Left ventricle myocardium inferior (tissue), 1 donor: ENCODE measurements at regions not wholly inside any gene's neighbourhood (a gene's known extent, or its start where the extent isn't known, plus 50 kb on each side); places are given as distances from the start of the nearest gene placed in this dataset.

Source experiments
- DNase-seq: peaks from one replicate; pipeline ENCODE4 v3.0.0-alpha.2; 2020
- H3K27ac ChIP-seq: fragments of 200-600 bp; replicated peaks from 2 replicates; pipeline ENCODE4 v1.8.0; 2021
- H3K27me3 ChIP-seq: fragments of 200-600 bp; 2 replicates; pipeline ENCODE4 v1.8.0; 2021; ENCODE audit warnings: low read depth
- H3K36me3 ChIP-seq: fragments of 200-600 bp; 2 replicates; pipeline ENCODE4 v1.8.0; 2021
- H3K4me1 ChIP-seq: fragments of 200-600 bp; 2 replicates; pipeline ENCODE4 v1.8.0; 2021
- H3K4me3 ChIP-seq: fragments of 200-600 bp; 2 replicates; pipeline ENCODE4 v1.8.0; 2021; ENCODE audit warnings: mild to moderate bottlenecking, moderate library complexity
- H3K9me3 ChIP-seq: fragments of 200-600 bp; replicated peaks from 2 replicates; pipeline ENCODE4 v1.8.0; 2021
- intact Hi-C: fragments of 100-400 bp; cut with micrococcal nuclease; formaldehyde crosslinking; loops from one replicate; pipeline ENCODE4 v1.11.0; 2022
- TF ChIP-seq, protein P1 (sequence below): fragments of 200-600 bp; IDR thresholded peaks from 2 replicates; pipeline ENCODE4 v1.8.0; 2021; ENCODE audit warnings: antibody characterized with exemption, mild to moderate bottlenecking, borderline replicate concordance
- donor health status: DM: no; HTN: yes; CAD: no; lungs with severe emphysema.

- TF ChIP-seq, protein P1, sequence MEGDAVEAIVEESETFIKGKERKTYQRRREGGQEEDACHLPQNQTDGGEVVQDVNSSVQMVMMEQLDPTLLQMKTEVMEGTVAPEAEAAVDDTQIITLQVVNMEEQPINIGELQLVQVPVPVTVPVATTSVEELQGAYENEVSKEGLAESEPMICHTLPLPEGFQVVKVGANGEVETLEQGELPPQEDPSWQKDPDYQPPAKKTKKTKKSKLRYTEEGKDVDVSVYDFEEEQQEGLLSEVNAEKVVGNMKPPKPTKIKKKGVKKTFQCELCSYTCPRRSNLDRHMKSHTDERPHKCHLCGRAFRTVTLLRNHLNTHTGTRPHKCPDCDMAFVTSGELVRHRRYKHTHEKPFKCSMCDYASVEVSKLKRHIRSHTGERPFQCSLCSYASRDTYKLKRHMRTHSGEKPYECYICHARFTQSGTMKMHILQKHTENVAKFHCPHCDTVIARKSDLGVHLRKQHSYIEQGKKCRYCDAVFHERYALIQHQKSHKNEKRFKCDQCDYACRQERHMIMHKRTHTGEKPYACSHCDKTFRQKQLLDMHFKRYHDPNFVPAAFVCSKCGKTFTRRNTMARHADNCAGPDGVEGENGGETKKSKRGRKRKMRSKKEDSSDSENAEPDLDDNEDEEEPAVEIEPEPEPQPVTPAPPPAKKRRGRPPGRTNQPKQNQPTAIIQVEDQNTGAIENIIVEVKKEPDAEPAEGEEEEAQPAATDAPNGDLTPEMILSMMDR = no peak
- no peaks in the 10 kb centered on the region for H3K27me3 ChIP-seq
- intact Hi-C loops = no loop called here
- H3K27ac ChIP-seq = no peak overlapping the region
- no peaks in the 10 kb centered on the region for H3K9me3 ChIP-seq
- H3K4me3 ChIP-seq = no peak overlapping the region
- no peaks in the 10 kb centered on the region for H3K4me1 ChIP-seq
- no peak for DNase-seq
- no peaks in the 10 kb centered on the region for H3K36me3 ChIP-seq
These were observed 239.1 kb downstream of the C1D start for GRCh38 chr2:67823726-67824125.

- no peaks in the 10 kb centered on the region for H3K27me3 ChIP-seq
- no peaks in the 10 kb centered on the region for H3K4me1 ChIP-seq
- intact Hi-C loops = no loop called here
- no peak overlapping the region for H3K27ac ChIP-seq
- H3K9me3 ChIP-seq = no peaks in the 10 kb centered on the region
- TF ChIP-seq, protein P1 = no peak
- no peaks in the 10 kb centered on the region for H3K36me3 ChIP-seq
- DNase-seq = no peak
- no peak overlapping the region for H3K4me3 ChIP-seq
These were observed 238.6 kb downstream of the C1D start for GRCh38 chr2:67824186-67824585.

- H3K4me3 ChIP-seq = no peak overlapping the region
- H3K36me3 ChIP-seq = no peaks in the 10 kb centered on the region
- DNase-seq = no peak
- intact Hi-C loops = no loop called here
- H3K9me3 ChIP-seq = no peaks in the 10 kb centered on the region
- no peaks in the 10 kb centered on the region for H3K27me3 ChIP-seq
- H3K27ac ChIP-seq = no peak overlapping the region
- H3K4me1 ChIP-seq = no peaks in the 10 kb centered on the region
- TF ChIP-seq, protein P1 = no peak
These were observed 237.3 kb downstream of the C1D start for GRCh38 chr2:67825476-67825875.

DNA sequence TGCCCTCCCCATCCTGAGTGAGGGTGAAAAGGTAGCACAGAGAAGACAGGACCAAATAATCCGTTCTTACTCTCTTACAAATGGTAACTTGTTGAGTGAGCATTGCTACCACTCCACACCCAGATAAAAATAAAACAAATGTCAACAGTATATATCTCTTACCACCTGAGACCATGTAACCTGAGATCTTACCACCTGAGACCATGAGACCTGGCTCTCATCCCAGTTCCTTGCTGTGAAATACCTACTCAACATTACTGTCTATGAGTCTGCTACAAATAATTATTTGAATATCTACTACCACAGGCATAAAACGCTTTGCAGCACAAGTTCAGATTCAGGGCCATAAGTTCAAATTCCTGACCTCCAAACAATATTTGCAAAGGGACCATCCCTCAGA is 234.7 kb downstream of the C1D start:
- Histone ChIP-seq H3K27me3 (no peaks in the 10 kb centered on the region), H3K27ac (no peak overlapping the region), H3K4me3 (no peak overlapping the region), H3K36me3 (no peaks in the 10 kb centered on the region), H3K9me3 (no peaks in the 10 kb centered on the region), H3K4me1 (no peaks in the 10 kb centered on the region)
- TF ChIP-seq, protein P1 = no peak
- no peak for DNase-seq
- intact Hi-C loops = no loop called here

DNA sequence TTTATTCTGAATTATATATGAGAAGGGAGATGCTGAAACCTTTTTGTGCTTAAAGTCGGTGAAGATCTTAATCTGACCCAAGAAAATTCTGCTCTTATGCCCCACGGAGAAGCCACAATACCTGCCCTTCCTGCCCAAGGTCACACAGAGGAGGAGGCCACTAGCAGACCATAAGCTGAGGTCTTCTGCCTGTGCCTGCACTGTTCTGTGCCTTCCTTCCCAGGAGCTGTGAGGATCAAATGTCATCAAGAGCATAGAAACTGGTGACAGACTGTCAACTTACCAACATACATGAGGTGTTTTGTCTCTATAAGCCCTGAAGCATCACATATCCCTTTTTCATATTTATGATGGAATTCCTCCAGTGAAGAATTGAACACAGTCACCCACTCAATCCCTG is 233.3 kb downstream of the C1D start:
- DNase-seq = no peak
- H3K27ac ChIP-seq = no peak overlapping the region
- no peaks in the 10 kb centered on the region for H3K9me3 ChIP-seq
- no peaks in the 10 kb centered on the region for H3K36me3 ChIP-seq
- no peaks in the 10 kb centered on the region for H3K4me1 ChIP-seq
- no peak overlapping the region for H3K4me3 ChIP-seq
- TF ChIP-seq, protein P1 = no peak
- intact Hi-C loops = no loop called here
- no peaks in the 10 kb centered on the region for H3K27me3 ChIP-seq

DNA sequence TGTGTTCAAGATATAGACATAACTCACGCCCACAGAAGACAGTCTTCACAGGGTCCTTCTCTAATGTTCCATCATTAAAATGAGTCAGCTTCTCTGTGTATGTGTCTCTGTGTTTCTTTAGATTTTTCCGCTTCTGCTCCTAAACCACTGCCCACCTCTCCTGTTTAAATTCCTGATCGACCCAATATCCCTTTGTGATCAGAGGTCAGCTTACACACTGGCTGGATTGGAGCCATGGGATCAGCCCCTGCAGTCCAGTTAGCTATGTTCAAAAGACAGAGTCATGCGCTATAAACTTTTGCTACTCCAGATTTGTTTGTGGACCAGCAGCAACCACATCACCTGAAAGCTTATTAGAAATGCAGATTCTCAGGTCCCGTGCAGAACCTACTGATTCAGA is 229.2 kb downstream of the C1D start:
- Histone ChIP-seq H3K27ac (no peak overlapping the region), H3K4me1 (no peaks in the 10 kb centered on the region), H3K4me3 (no peak overlapping the region), H3K36me3 (no peaks in the 10 kb centered on the region), H3K9me3 (no peaks in the 10 kb centered on the region), H3K27me3 (no peaks in the 10 kb centered on the region)
- intact Hi-C loops = no loop called here
- TF ChIP-seq, protein P1 = no peak
- no peak for DNase-seq
